ENCODE measurements at regions not wholly inside any gene's neighbourhood (a gene's known extent, or its start where the extent isn't known, plus 50 kb on each side); places are given as distances from the start of the nearest gene placed in this dataset.

- H3K36me3 ChIP-seq = no peaks in the 10 kb centered on the region
- no peaks in the 10 kb centered on the region for H3K27me3 ChIP-seq
- TF ChIP-seq, protein P1, sequence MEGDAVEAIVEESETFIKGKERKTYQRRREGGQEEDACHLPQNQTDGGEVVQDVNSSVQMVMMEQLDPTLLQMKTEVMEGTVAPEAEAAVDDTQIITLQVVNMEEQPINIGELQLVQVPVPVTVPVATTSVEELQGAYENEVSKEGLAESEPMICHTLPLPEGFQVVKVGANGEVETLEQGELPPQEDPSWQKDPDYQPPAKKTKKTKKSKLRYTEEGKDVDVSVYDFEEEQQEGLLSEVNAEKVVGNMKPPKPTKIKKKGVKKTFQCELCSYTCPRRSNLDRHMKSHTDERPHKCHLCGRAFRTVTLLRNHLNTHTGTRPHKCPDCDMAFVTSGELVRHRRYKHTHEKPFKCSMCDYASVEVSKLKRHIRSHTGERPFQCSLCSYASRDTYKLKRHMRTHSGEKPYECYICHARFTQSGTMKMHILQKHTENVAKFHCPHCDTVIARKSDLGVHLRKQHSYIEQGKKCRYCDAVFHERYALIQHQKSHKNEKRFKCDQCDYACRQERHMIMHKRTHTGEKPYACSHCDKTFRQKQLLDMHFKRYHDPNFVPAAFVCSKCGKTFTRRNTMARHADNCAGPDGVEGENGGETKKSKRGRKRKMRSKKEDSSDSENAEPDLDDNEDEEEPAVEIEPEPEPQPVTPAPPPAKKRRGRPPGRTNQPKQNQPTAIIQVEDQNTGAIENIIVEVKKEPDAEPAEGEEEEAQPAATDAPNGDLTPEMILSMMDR (IDR thresholded peaks at IDR 0.05) = no peak
- H3K4me3 ChIP-seq = no peak overlapping the region
- peaks cover 0 to 7% (median 0%) of the 10 kb centered on the region in 4 donors for H3K9me3 ChIP-seq
- H3K27ac ChIP-seq = peak overlapping the region in 1 of 4 donors; percentile 56
- no peak for DNase-seq (ENCODE audit: low spot score in 2 of 2)
- 92% methylated on average over 2 of the region's 2 CpGs for WGBS, 2 donors
- no peaks in the 10 kb centered on the region for H3K4me1 ChIP-seq
Measured at GRCh38 chr2:136207665-136208064, 89.7 kb upstream of the CXCR4 start.

GRCh38 chr2:136207030-136207623 is 89.2 kb upstream of the CXCR4 start:
- WGBS, 2 donors = 69 to 84% methylated on average over 4 of the region's 4 CpGs
- H3K9me3 ChIP-seq = peaks cover 0 to 13% (median 0%) of the 10 kb centered on the region in 4 donors
- H3K27ac ChIP-seq = peak overlapping the region in 1 of 4 donors; percentile 56
- TF ChIP-seq POLR2A (IDR thresholded peaks at IDR 0.05) = no peak
- peak in 1 of 2 donors; percentile 12 for TF ChIP-seq EP300 (IDR thresholded peaks at IDR 0.05)
- no peak overlapping the region for H3K4me3 ChIP-seq
- no peaks in the 10 kb centered on the region for H3K36me3 ChIP-seq
- DNase-seq (ENCODE audit: low spot score in 2 of 2) = peak in 1 of 2 donors; percentile 11
- H3K4me1 ChIP-seq = no peaks in the 10 kb centered on the region
- H3K27me3 ChIP-seq = no peaks in the 10 kb centered on the region

- TF ChIP-seq, protein P1 (IDR thresholded peaks at IDR 0.05) = no peak
- TF ChIP-seq EP300 (IDR thresholded peaks at IDR 0.05) (no peak), POLR2A (IDR thresholded peaks at IDR 0.05) (no peak)
- H3K4me3 ChIP-seq = no peak overlapping the region
- no peak for DNase-seq (ENCODE audit: low spot score in 2 of 2)
- H3K27me3 ChIP-seq = no peaks in the 10 kb centered on the region
- H3K36me3 ChIP-seq = no peaks in the 10 kb centered on the region
- WGBS, 2 donors = 65 to 80% methylated on average over 6 to 7 of the region's 7 CpGs
- peak overlapping the region in 1 of 4 donors; percentile 56 for H3K27ac ChIP-seq
- no peaks in the 10 kb centered on the region for H3K4me1 ChIP-seq
- H3K9me3 ChIP-seq = peaks cover 0 to 16% (median 0%) of the 10 kb centered on the region in 4 donors
Measured at GRCh38 chr2:136206613-136207012, 88.7 kb upstream of the CXCR4 start.

- 88 to 91% methylated on average over 3 of the region's 3 CpGs for WGBS, 2 donors
- no peak for DNase-seq (ENCODE audit: low spot score in 2 of 2)
- H3K4me3 ChIP-seq = no peak overlapping the region
- H3K9me3 ChIP-seq = peaks cover 0 to 16% (median 0%) of the 10 kb centered on the region in 4 donors
- no peaks in the 10 kb centered on the region for H3K4me1 ChIP-seq
- peak overlapping the region in 3 of 4 donors; percentile 7 to 34 (median 21) for H3K27ac ChIP-seq
- H3K36me3 ChIP-seq = no peaks in the 10 kb centered on the region
- peak in 1 of 2 donors; percentile 38 for TF ChIP-seq EP300 (IDR thresholded peaks at IDR 0.05)
- TF ChIP-seq, protein P1 (IDR thresholded peaks at IDR 0.05) = no peak
- H3K27me3 ChIP-seq = no peaks in the 10 kb centered on the region
Measured at GRCh38 chr2:136205615-136206014, 87.7 kb upstream of the CXCR4 start.

- Histone ChIP-seq H3K27me3 (no peaks in the 10 kb centered on the region), H3K9me3 (peaks cover 0 to 16% (median 0%) of the 10 kb centered on the region in 4 donors), H3K27ac (peak overlapping the region in 3 of 4 donors; percentile 7 to 34 (median 21)), H3K36me3 (no peaks in the 10 kb centered on the region), H3K4me3 (no peak overlapping the region), H3K4me1 (no peaks in the 10 kb centered on the region)
- WGBS, 2 donors = 82 to 84% methylated on average over 1 of the region's 1 CpG
- no peak for DNase-seq (ENCODE audit: low spot score in 2 of 2)
- TF ChIP-seq EP300 (IDR thresholded peaks at IDR 0.05) (no peak), POLR2A (IDR thresholded peaks at IDR 0.05) (no peak)
- TF ChIP-seq, protein P1 (IDR thresholded peaks at IDR 0.05) = no peak
Measured at GRCh38 chr2:136204971-136205370, 87.0 kb upstream of the CXCR4 start.

All from tibial nerve (tissue), 4 donors.